ENCODE measurements at regions not wholly inside any gene's neighbourhood (a gene's known extent, or its start where the extent isn't known, plus 50 kb on each side); places are given as distances from the start of the nearest gene placed in this dataset.

DNA sequence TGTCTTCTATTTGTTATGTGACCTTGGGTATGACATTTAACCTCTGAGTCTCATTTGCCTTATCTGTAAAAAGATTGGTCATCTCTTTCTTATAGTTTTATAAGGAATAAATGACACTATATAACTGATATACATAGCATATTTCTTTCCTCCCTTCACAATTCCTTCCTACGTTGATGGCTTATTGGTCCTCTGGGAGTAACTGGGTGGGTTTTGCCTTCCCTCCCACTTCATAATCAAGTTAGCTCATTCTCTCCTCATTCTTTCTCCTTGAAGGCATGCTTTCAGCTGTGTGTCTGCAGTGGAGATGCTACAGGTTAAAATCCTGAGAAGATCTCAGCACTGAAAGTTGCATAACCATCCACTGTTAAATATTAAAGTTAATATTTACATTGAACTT is 382.4 kb downstream of the TMEM38B start:
- no peak for TF ChIP-seq CTCF (conservative IDR thresholded peaks at IDR 0.05; ENCODE audit: low read length)
- no peak for TF ChIP-seq EZH2phosphoT487 (IDR thresholded peaks at IDR 0.05; ENCODE audit: borderline replicate concordance)

Measured in Loucy (cell line).